ENCODE measurements at regions not wholly inside any gene's neighbourhood (a gene's known extent, or its start where the extent isn't known, plus 50 kb on each side); places are given as distances from the start of the nearest gene placed in this dataset.

GRCh38 chr18:25510096-25510495, 158.1 kb upstream of the ZNF521 start:
- Histone ChIP-seq H3K4me3 (no peak overlapping the region), H3K27ac (no peak overlapping the region), H3K27me3 (no peaks in the 10 kb centered on the region), H3K36me3 (no peaks in the 10 kb centered on the region), H3K4me1 (no peaks in the 10 kb centered on the region), H3K9me3 (no peaks in the 10 kb centered on the region)
- 43 to 44% methylated on average over 2 of the region's 2 CpGs for WGBS, 2 donors (ENCODE audit: low coverage in 1 of 2)
- intact Hi-C loops (cut with DNase I; ENCODE audit: low total_unique reads) (no loop called here), in situ Hi-C loops (cut with MboI; ENCODE audit: low pct_ligation_motif_present in 1 of 4, low pct_unique_long_range_greater_than_20kb in 1 of 4, low sequenced_read_pairs in 3 of 4) (loop anchor here in 1 of 4 donors (25.0 kb wide), 1 partner anchor 102 kb away; no protein-coding TSS in a partner anchor)
- no peak for DNase-seq
- TF ChIP-seq POLR2A (IDR thresholded peaks at IDR 0.05) (no peak), POLR2AphosphoS5 (IDR thresholded peaks at IDR 0.05) (no peak), EP300 (IDR thresholded peaks at IDR 0.05; ENCODE audit: low read depth) (no peak), CTCF (IDR thresholded peaks at IDR 0.05) (no peak)

- intact Hi-C loops (cut with DNase I; ENCODE audit: low total_unique reads) = loop anchor here (10.0 kb wide), 1 partner anchor 149 kb away; the partner anchor contains the start of gene ZNF521
- no peaks in the 10 kb centered on the region for H3K9me3 ChIP-seq
- H3K27ac ChIP-seq = peak overlapping the region in 3 of 4 donors; percentile 18 to 40 (median 40)
- peaks cover 0 to 8% (median 0%) of the 10 kb centered on the region in 4 donors for H3K4me1 ChIP-seq
- peak; percentile 57 for DNase-seq
- peak; percentile 17 to 56 (median 38) for TF ChIP-seq POLR2AphosphoS5 (IDR thresholded peaks at IDR 0.05)
- TF ChIP-seq POLR2A (IDR thresholded peaks at IDR 0.05) = no peak
- TF ChIP-seq EP300 (IDR thresholded peaks at IDR 0.05; ENCODE audit: low read depth) = no peak
- no peak for TF ChIP-seq CTCF (IDR thresholded peaks at IDR 0.05)
- WGBS, 2 donors (ENCODE audit: low coverage in 1 of 2) = 0 to 12% methylated on average over 1 to 11 of the region's 11 CpGs
- in situ Hi-C loops (cut with MboI; ENCODE audit: low pct_ligation_motif_present in 1 of 4, low pct_unique_long_range_greater_than_20kb in 1 of 4, low sequenced_read_pairs in 3 of 4) = loop anchor here in 1 of 4 donors (25.0 kb wide), 1 partner anchor 109 kb away; no protein-coding TSS in a partner anchor
- no peaks in the 10 kb centered on the region for H3K27me3 ChIP-seq
- no peaks in the 10 kb centered on the region for H3K36me3 ChIP-seq
- H3K4me3 ChIP-seq = peak overlapping the region; percentile 2 to 51 (median 26)
These were observed 151.7 kb upstream of the ZNF521 start for GRCh38 chr18:25503567-25504081.

- no peak for DNase-seq
- no peaks in the 10 kb centered on the region for H3K27me3 ChIP-seq
- no peak overlapping the region for H3K4me3 ChIP-seq
- H3K36me3 ChIP-seq = no peaks in the 10 kb centered on the region
- TF ChIP-seq CTCF (IDR thresholded peaks at IDR 0.05) (peak in 1 of 5 experiments; percentile 10), EP300 (IDR thresholded peaks at IDR 0.05; ENCODE audit: low read depth) (no peak)
- in situ Hi-C loops (cut with MboI; ENCODE audit: low pct_ligation_motif_present in 1 of 4, low pct_unique_long_range_greater_than_20kb in 1 of 4, low sequenced_read_pairs in 3 of 4) = no loop called here
- intact Hi-C loops (cut with DNase I; ENCODE audit: low total_unique reads) = no loop called here
- peaks cover 0 to 11% of the 10 kb centered on the region in 2 donors for H3K9me3 ChIP-seq
- 48 to 60% methylated on average over 2 of the region's 2 CpGs for WGBS, 2 donors (ENCODE audit: low coverage in 1 of 2)
- peak overlapping the region in 1 of 4 donors; percentile 35 for H3K27ac ChIP-seq
- H3K4me1 ChIP-seq = peaks cover 0 to 8% (median 6%) of the 10 kb centered on the region in 4 donors
These were observed 145.3 kb upstream of the ZNF521 start for GRCh38 chr18:25497151-25497794.

GRCh38 chr18:25496544-25496943, 144.6 kb upstream of the ZNF521 start:
- intact Hi-C loops (cut with DNase I; ENCODE audit: low total_unique reads) = no loop called here
- Histone ChIP-seq H3K27ac (no peak overlapping the region), H3K36me3 (no peaks in the 10 kb centered on the region), H3K9me3 (peaks cover 0 to 11% of the 10 kb centered on the region in 2 donors), H3K27me3 (no peaks in the 10 kb centered on the region), H3K4me3 (no peak overlapping the region), H3K4me1 (peaks cover 0 to 8% (median 6%) of the 10 kb centered on the region in 4 donors)
- DNase-seq = no peak
- TF ChIP-seq POLR2AphosphoS5 (IDR thresholded peaks at IDR 0.05) (no peak), POLR2A (IDR thresholded peaks at IDR 0.05) (no peak), EP300 (IDR thresholded peaks at IDR 0.05; ENCODE audit: low read depth) (no peak), CTCF (IDR thresholded peaks at IDR 0.05) (no peak)
- in situ Hi-C loops (cut with MboI; ENCODE audit: low pct_ligation_motif_present in 1 of 4, low pct_unique_long_range_greater_than_20kb in 1 of 4, low sequenced_read_pairs in 3 of 4) = no loop called here
- WGBS, 2 donors (ENCODE audit: low coverage in 1 of 2) = 58 to 62% methylated on average over 2 of the region's 2 CpGs

Data from transverse colon (tissue), 4 donors.